IMR-90 (cell line): ENCODE measurements at regions not wholly inside any gene's neighbourhood (a gene's known extent, or its start where the extent isn't known, plus 50 kb on each side); places are given as distances from the start of the nearest gene placed in this dataset.

Experiments
- ATAC-seq: fragments of 200-7000 bp; cut with Tn5 transposase; 2 replicates; pipeline ENCODE4 v1.9.1; 2020; ENCODE audit warnings: low read depth, mild to moderate bottlenecking, moderate library complexity
- BruUV-seq: library from RNA; stranded (reverse); fragments of 400-500 nt; replicated peaks from 2 replicates; lab custom pipeline; 2021; lab: Mats Ljungman, UMichigan
- CTCF ChIA-PET: fragments of 300-600 bp; formaldehyde crosslinking; extraction: SDS; loops from one replicate; lab custom pipeline; 2021; ENCODE audit warnings: antibody characterized with exemption; lab: Yijun Ruan, JAX
- POLR2A ChIA-PET: fragments of 300-600 bp; sonication (Branson Sonifier 250); formaldehyde crosslinking; loops from one replicate; lab custom pipeline; 2022; ENCODE audit warnings: antibody characterized with exemption; ENCODE audit not compliant: unreplicated experiment; lab: Charles Lee
- DNase-seq: peaks from one replicate; pipeline ENCODE4 v3.0.0; 2013
- H2AFZ ChIP-seq: replicated peaks from 2 replicates; pipeline ENCODE3; 2013; ENCODE audit warnings: low read length, mild to moderate bottlenecking; ENCODE audit not compliant: poor library complexity
- H2AK5ac ChIP-seq: 2 replicates; pipeline ENCODE4 v1.6.1; 2013; ENCODE audit warnings: low read depth, low read length, inconsistent platforms
- H2AK9ac ChIP-seq: replicated peaks from 2 replicates; pipeline ENCODE3; 2013; ENCODE audit warnings: mild to moderate bottlenecking, low read depth, low read length, moderate library complexity; ENCODE audit not compliant: poor library complexity
- H2BK120ac ChIP-seq: 2 replicates; pipeline ENCODE4 v1.6.1; 2013; ENCODE audit warnings: low read depth, low read length, inconsistent platforms
- H2BK15ac ChIP-seq: 3 replicates; pipeline ENCODE4 v1.6.1; 2013; ENCODE audit warnings: low read depth, low read length, inconsistent platforms
- H2BK20ac ChIP-seq: 2 replicates; pipeline ENCODE4 v1.6.1; 2013; ENCODE audit warnings: low read depth, mild to moderate bottlenecking, inconsistent platforms, low read length, moderate library complexity
- H2BK5ac ChIP-seq: 2 replicates; pipeline ENCODE4 v1.6.1; 2013; ENCODE audit warnings: mild to moderate bottlenecking, low read depth, low read length, inconsistent platforms; ENCODE audit not compliant: poor library complexity, severe bottlenecking
- H3K14ac ChIP-seq: replicated peaks from 2 replicates; pipeline ENCODE4 v1.6.1; 2013; ENCODE audit warnings: low read depth, low read length, inconsistent platforms
- H3K18ac ChIP-seq: 2 replicates; pipeline ENCODE4 v1.6.1; 2013; ENCODE audit warnings: low read depth, low read length, control low read depth
- H3K23ac ChIP-seq: 2 replicates; pipeline ENCODE4 v1.6.1; 2013; ENCODE audit warnings: low read depth, low read length, inconsistent platforms
- H3K27ac ChIP-seq: 2 replicates; pipeline ENCODE4 v1.5.1; 2013; ENCODE audit warnings: mild to moderate bottlenecking, control low read depth, low read length; ENCODE audit not compliant: insufficient read depth
- H3K27me3 ChIP-seq: 2 replicates; pipeline ENCODE4 v1.6.1; 2013; ENCODE audit warnings: low read length; ENCODE audit not compliant: control insufficient read depth, insufficient read depth
- H3K36me3 ChIP-seq: 2 replicates; pipeline ENCODE4 v1.6.1; 2013; ENCODE audit warnings: low read length, mixed read lengths; ENCODE audit not compliant: control insufficient read depth, insufficient read depth
- H3K4ac ChIP-seq: 2 replicates; pipeline ENCODE4 v1.6.1; 2013; ENCODE audit warnings: low read depth, low read length, inconsistent platforms
- H3K4me1 ChIP-seq: 2 replicates; pipeline ENCODE4 v1.6.1; 2013; ENCODE audit warnings: low read length, mixed read lengths; ENCODE audit not compliant: control insufficient read depth, insufficient read depth
- H3K4me2 ChIP-seq: 2 replicates; pipeline ENCODE4 v1.6.1; 2013; ENCODE audit warnings: low read depth, mild to moderate bottlenecking, control low read depth, low read length, moderate library complexity
- H3K4me3 ChIP-seq: 2 replicates; pipeline ENCODE4 v1.5.1; 2013; ENCODE audit warnings: low read depth, mild to moderate bottlenecking, control low read depth, low read length, moderate library complexity; ENCODE audit not compliant: insufficient read depth
- H3K56ac ChIP-seq: 2 replicates; pipeline ENCODE4 v1.6.1; 2013; ENCODE audit warnings: low read length, inconsistent platforms; ENCODE audit not compliant: insufficient read depth; ENCODE audit errors: extremely low read depth
- H3K79me1 ChIP-seq, 2 experiments: 2 replicates each; pipeline ENCODE4 v1.6.1; 2013; ENCODE audit warnings: low read length in 2 of 2, inconsistent platforms in 1 of 2, low read depth in 1 of 2
- H3K9ac ChIP-seq: 2 replicates; pipeline ENCODE4 v1.6.1; 2013; ENCODE audit warnings: low read depth, low read length, control low read depth
- H3K9me1 ChIP-seq: 2 replicates; pipeline ENCODE4 v1.6.1; 2013; ENCODE audit warnings: low read length, inconsistent platforms; ENCODE audit not compliant: insufficient read depth
- H3K9me3 ChIP-seq: 2 replicates; pipeline ENCODE4 v1.6.1; 2013; ENCODE audit warnings: low read length; ENCODE audit not compliant: control insufficient read depth, insufficient read depth
- H4K20me1 ChIP-seq: 2 replicates; pipeline ENCODE4 v1.6.1; 2013; ENCODE audit warnings: low read length, inconsistent platforms; ENCODE audit not compliant: insufficient read depth
- H4K5ac ChIP-seq: 2 replicates; pipeline ENCODE4 v1.6.1; 2013; ENCODE audit warnings: mild to moderate bottlenecking, low read depth, low read length, control low read depth
- H4K8ac ChIP-seq, 2 experiments: 2 replicates each; pipeline ENCODE4 v1.6.1; 2013; ENCODE audit warnings: low read depth in 2 of 2, low read length in 2 of 2, control low read depth in 1 of 2, inconsistent platforms in 1 of 2
- H4K91ac ChIP-seq: 2 replicates; pipeline ENCODE4 v1.6.1; 2013; ENCODE audit warnings: low read depth, low read length, inconsistent platforms; ENCODE audit not compliant: insufficient read depth
- CHD1 ChIP-seq: IDR thresholded peaks from 2 replicates; pipeline ENCODE4 v1.6.1; 2012; ENCODE audit warnings: low read depth, low read length, improper control_type of control experiment
- CTCF ChIP-seq: conservative IDR thresholded peaks from 2 replicates; pipeline ENCODE4 v1.5.1; 2012; ENCODE audit warnings: mild to moderate bottlenecking, low read depth, low read length, improper control_type of control experiment
- FOS ChIP-seq: fragments of 150-350 bp; IDR thresholded peaks from 2 replicates; pipeline ENCODE4 v1.6.1; 2016; ENCODE audit warnings: low read depth, low read length
- MXI1 ChIP-seq: IDR thresholded peaks from 2 replicates; pipeline ENCODE4 v1.6.1; 2012; ENCODE audit warnings: low read depth, mild to moderate bottlenecking, low read length, moderate library complexity, borderline replicate concordance
- SMC3 ChIP-seq: fragments of 150-350 bp; IDR thresholded peaks from 2 replicates; pipeline ENCODE4 v1.6.1; 2016; ENCODE audit warnings: low read depth, mild to moderate bottlenecking, antibody characterized with exemption, low read length, moderate library complexity
- USF2 ChIP-seq: fragments of 150-350 bp; IDR thresholded peaks from 2 replicates; pipeline ENCODE4 v1.6.1; 2017; ENCODE audit warnings: mild to moderate bottlenecking, antibody characterized with exemption, low read length, low read depth
- WGBS, 2 experiments: methylation state at CpG; one replicate each; pipeline versions ENCODE4 v1.1.5 to v1.1.7; 2013; ENCODE audit warnings: missing lambda C conversion rate in 2 of 2; ENCODE audit not compliant: insufficient read length in 1 of 2; ENCODE audit errors: extremely low coverage in 2 of 2; 5-methylcytosine and 5-hydroxymethylcytosine counted together
- dilution Hi-C: fragments of 300-500 bp; cut with HindIII; formaldehyde crosslinking; loops from one replicate; pipeline ENCODE4 v1.14.3; 2018; ENCODE audit warnings: low sequenced_read_pairs; ENCODE audit not compliant: unreplicated experiment
- in situ Hi-C: fragments of 300-500 bp; cut with MboI; formaldehyde crosslinking; loops from 3 replicates; pipeline ENCODE4 v1.14.3; 2019; ENCODE audit warnings: low sequenced_read_pairs, inconsistent platforms, mixed read lengths
- intact Hi-C: fragments of 100-400 bp; cut with micrococcal nuclease; formaldehyde crosslinking; loops from 2 replicates; pipeline ENCODE4 v1.10.0; 2022

DNA sequence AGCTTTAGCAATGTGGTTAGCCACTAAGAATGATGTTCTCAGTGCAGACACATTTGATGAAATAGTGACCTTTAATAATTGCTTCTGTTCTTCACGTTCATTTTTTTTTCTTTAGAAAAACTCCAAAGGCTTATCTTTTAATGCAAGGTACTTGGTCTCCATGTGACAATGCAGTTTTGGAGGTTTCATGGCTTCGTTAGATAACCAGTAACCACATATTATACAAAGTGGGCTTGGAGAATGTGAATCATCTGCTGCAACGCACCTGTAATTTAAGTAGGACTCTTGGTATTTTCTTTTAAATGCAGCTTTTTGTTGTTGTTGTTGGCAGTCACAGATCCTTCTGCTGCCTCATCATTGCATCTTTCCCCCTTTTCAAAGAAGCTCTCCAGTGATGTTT lies 1606.3 kb downstream of the SUCLG1 start:
- in situ Hi-C loops: no loop called here
- Histone ChIP-seq H2BK15ac (no peak overlapping the region), H3K4me1 (no peaks in the 10 kb centered on the region), H3K9ac (no peak overlapping the region), H4K8ac (no peak overlapping the region), H3K23ac (no peak overlapping the region), H3K27ac (no peak overlapping the region), H3K79me1 (no peaks in the 10 kb centered on the region), H2AK9ac (no peak overlapping the region), H2AK5ac (no peak overlapping the region), H3K4ac (no peak overlapping the region), H3K36me3 (no peaks in the 10 kb centered on the region), H3K18ac (no peak overlapping the region), H4K20me1 (no peaks in the 10 kb centered on the region), H3K9me3 (no peaks in the 10 kb centered on the region), H2BK20ac (no peak overlapping the region), H2AFZ (no peak overlapping the region), H2BK5ac (no peak overlapping the region), H3K14ac (no peak overlapping the region), H4K91ac (no peak overlapping the region), H4K5ac (no peak overlapping the region), H3K9me1 (no peaks in the 10 kb centered on the region), H3K4me2 (no peak overlapping the region), H3K27me3 (no peaks in the 10 kb centered on the region), H2BK120ac (no peak overlapping the region), H3K56ac (no peak overlapping the region), H3K4me3 (no peak overlapping the region)
- TF ChIP-seq CHD1 (no peak), SMC3 (no peak), USF2 (no peak), FOS (no peak), MXI1 (no peak), CTCF (no peak)
- intact Hi-C loops: no loop called here
- no peak for DNase-seq
- no CpG with 5 or more reads among the region's 3 CpGs for WGBS, 2 experiments
- ATAC-seq: no peak
- CTCF ChIA-PET: no interaction called here
- BruUV-seq: no TSS peak
- POLR2A ChIA-PET: no interaction called here
- dilution Hi-C loops: no loop called here
